DOHH2 (cell line): ENCODE measurements at regions not wholly inside any gene's neighbourhood (a gene's known extent, or its start where the extent isn't known, plus 50 kb on each side); places are given as distances from the start of the nearest gene placed in this dataset.
"Not testable (repeated sequence)": the region's sequence is repeated elsewhere in the genome, so short reads cannot be mapped to it uniquely, and the experiment has no call there.

Experiments used
- H3F3A ChIP-seq: fragments of 200-600 bp; sonication (generic), shearing (Covaris generic); 2 replicates; pipeline ENCODE4 v1.6.0; 2016; ENCODE audit warnings: antibody characterized with exemption, mild to moderate bottlenecking; ENCODE audit not compliant: control insufficient read depth, insufficient read depth
- H3K27ac ChIP-seq: fragments of 200-600 bp; sonication (generic); 2 replicates; pipeline ENCODE4 v1.5.1; 2014; ENCODE audit warnings: low read depth, mild to moderate bottlenecking, low read length, moderate library complexity
- H3K27me3 ChIP-seq: fragments of 200-600 bp; sonication (generic); 2 replicates; pipeline ENCODE4 v1.6.1; 2014; ENCODE audit warnings: mild to moderate bottlenecking, low read length, mixed read lengths; ENCODE audit not compliant: control insufficient read depth
- H3K36me3 ChIP-seq: fragments of 200-600 bp; sonication (generic); 2 replicates; pipeline ENCODE4 v1.6.1; 2014; ENCODE audit warnings: mild to moderate bottlenecking, low read length, moderate library complexity, mixed read lengths; ENCODE audit not compliant: control insufficient read depth
- H3K4me1 ChIP-seq: fragments of 200-600 bp; sonication (generic); 2 replicates; pipeline ENCODE4 v1.6.1; 2014; ENCODE audit warnings: mild to moderate bottlenecking, low read length, mixed read lengths; ENCODE audit not compliant: control insufficient read depth
- H3K4me2 ChIP-seq: fragments of 200-600 bp; sonication (generic); 2 replicates; pipeline ENCODE4 v1.6.0; 2014; ENCODE audit warnings: mild to moderate bottlenecking, low read length, moderate library complexity
- H3K4me3 ChIP-seq: fragments of 200-600 bp; sonication (generic); 2 replicates; pipeline ENCODE4 v1.5.1; 2014; ENCODE audit warnings: mild to moderate bottlenecking, low read length, mixed read lengths
- H3K79me2 ChIP-seq: fragments of 200-600 bp; sonication (generic); 2 replicates; pipeline ENCODE4 v1.6.1; 2014; ENCODE audit warnings: mild to moderate bottlenecking, low read length, mixed read lengths; ENCODE audit not compliant: control insufficient read depth
- H3K9me2 ChIP-seq: fragments of 200-600 bp; sonication (generic); replicated peaks from 2 replicates; pipeline ENCODE4 v1.6.1; 2014; ENCODE audit warnings: mild to moderate bottlenecking, low read length, mixed read lengths; ENCODE audit not compliant: control insufficient read depth
- H3K9me3 ChIP-seq: fragments of 200-600 bp; sonication (generic); 2 replicates; pipeline ENCODE4 v1.6.1; 2014; ENCODE audit warnings: antibody characterized with exemption, low read length, mixed read lengths; ENCODE audit not compliant: control insufficient read depth, insufficient read depth
- H4K20me1 ChIP-seq: fragments of 200-600 bp; sonication (generic); 2 replicates; pipeline ENCODE4 v1.6.0; 2014; ENCODE audit warnings: low read depth, mild to moderate bottlenecking, antibody characterized with exemption, low read length, moderate library complexity; ENCODE audit not compliant: control insufficient read depth, insufficient read depth
- CTCF ChIP-seq: fragments of 200-600 bp; sonication (generic); IDR thresholded peaks from one replicate; pipeline ENCODE4 v1.5.1; 2014; ENCODE audit warnings: antibody characterized with exemption, mild to moderate bottlenecking, low read depth, low read length; ENCODE audit not compliant: poor library complexity, severe bottlenecking
- EZH2phosphoT487 ChIP-seq: fragments of 200-600 bp; sonication (generic); IDR thresholded peaks from 2 replicates; pipeline ENCODE4 v1.6.1; 2017; ENCODE audit warnings: borderline replicate concordance, mild to moderate bottlenecking, antibody characterized with exemption, low read length, moderate library complexity, mixed read lengths

- no peaks in the 10 kb centered on the region for H3K4me1 ChIP-seq
- no peaks in the 10 kb centered on the region for H3K9me3 ChIP-seq
- no peak overlapping the region for H3K4me3 ChIP-seq
- H3K36me3 ChIP-seq = no peaks in the 10 kb centered on the region
- H3K27me3 ChIP-seq = no peaks in the 10 kb centered on the region
- no peaks in the 10 kb centered on the region for H4K20me1 ChIP-seq
- no peaks in the 10 kb centered on the region for H3F3A ChIP-seq
- no peak overlapping the region for H3K27ac ChIP-seq
- TF ChIP-seq CTCF (no peak), EZH2phosphoT487 (no peak)
- no peaks in the 10 kb centered on the region for H3K9me2 ChIP-seq
- no peaks in the 10 kb centered on the region for H3K79me2 ChIP-seq
- H3K4me2 ChIP-seq = no peak overlapping the region
Measured at GRCh38 chr10:63836666-63837442, 315.7 kb downstream of the REEP3 start.

GRCh38 chr10:63841761-63842160, 320.6 kb downstream of the REEP3 start:
- Histone ChIP-seq H3K9me3 (no peaks in the 10 kb centered on the region), H3K4me2 (no peak overlapping the region), H3K9me2 (no peaks in the 10 kb centered on the region), H3K4me1 (no peaks in the 10 kb centered on the region), H3K79me2 (no peaks in the 10 kb centered on the region), H3F3A (no peaks in the 10 kb centered on the region), H3K27me3 (no peaks in the 10 kb centered on the region), H3K36me3 (no peaks in the 10 kb centered on the region), H3K4me3 (no peak overlapping the region), H3K27ac (no peak overlapping the region), H4K20me1 (no peaks in the 10 kb centered on the region)
- TF ChIP-seq EZH2phosphoT487 = no peak
- no peak for TF ChIP-seq CTCF

- Histone ChIP-seq H4K20me1 (no peaks in the 10 kb centered on the region), H3K79me2 (no peaks in the 10 kb centered on the region), H3K4me2 (no peak overlapping the region), H3K4me3 (no peak overlapping the region), H3F3A (no peaks in the 10 kb centered on the region), H3K9me2 (no peaks in the 10 kb centered on the region), H3K4me1 (no peaks in the 10 kb centered on the region), H3K9me3 (no peaks in the 10 kb centered on the region), H3K27ac (no peak overlapping the region), H3K36me3 (no peaks in the 10 kb centered on the region), H3K27me3 (no peaks in the 10 kb centered on the region)
- TF ChIP-seq CTCF = no peak
- TF ChIP-seq EZH2phosphoT487 = no peak
Measured at GRCh38 chr10:63843107-63843506, 321.9 kb downstream of the REEP3 start.

- not testable (repeated sequence) for H3K4me3 ChIP-seq, H3K79me2 ChIP-seq, H3F3A ChIP-seq, H4K20me1 ChIP-seq, H3K9me2 ChIP-seq, H3K4me2 ChIP-seq, H3K27me3 ChIP-seq, H3K36me3 ChIP-seq, H3K9me3 ChIP-seq, H3K27ac ChIP-seq, H3K4me1 ChIP-seq
Measured at GRCh38 chr10:63848871-63849270, 327.7 kb downstream of the REEP3 start.
